ENCODE measurements at regions not wholly inside any gene's neighbourhood (a gene's known extent, or its start where the extent isn't known, plus 50 kb on each side); places are given as distances from the start of the nearest gene placed in this dataset.
"Not testable (repeated sequence)": the region's sequence is repeated elsewhere in the genome, so short reads cannot be mapped to it uniquely, and the experiment has no call there.

DNA sequence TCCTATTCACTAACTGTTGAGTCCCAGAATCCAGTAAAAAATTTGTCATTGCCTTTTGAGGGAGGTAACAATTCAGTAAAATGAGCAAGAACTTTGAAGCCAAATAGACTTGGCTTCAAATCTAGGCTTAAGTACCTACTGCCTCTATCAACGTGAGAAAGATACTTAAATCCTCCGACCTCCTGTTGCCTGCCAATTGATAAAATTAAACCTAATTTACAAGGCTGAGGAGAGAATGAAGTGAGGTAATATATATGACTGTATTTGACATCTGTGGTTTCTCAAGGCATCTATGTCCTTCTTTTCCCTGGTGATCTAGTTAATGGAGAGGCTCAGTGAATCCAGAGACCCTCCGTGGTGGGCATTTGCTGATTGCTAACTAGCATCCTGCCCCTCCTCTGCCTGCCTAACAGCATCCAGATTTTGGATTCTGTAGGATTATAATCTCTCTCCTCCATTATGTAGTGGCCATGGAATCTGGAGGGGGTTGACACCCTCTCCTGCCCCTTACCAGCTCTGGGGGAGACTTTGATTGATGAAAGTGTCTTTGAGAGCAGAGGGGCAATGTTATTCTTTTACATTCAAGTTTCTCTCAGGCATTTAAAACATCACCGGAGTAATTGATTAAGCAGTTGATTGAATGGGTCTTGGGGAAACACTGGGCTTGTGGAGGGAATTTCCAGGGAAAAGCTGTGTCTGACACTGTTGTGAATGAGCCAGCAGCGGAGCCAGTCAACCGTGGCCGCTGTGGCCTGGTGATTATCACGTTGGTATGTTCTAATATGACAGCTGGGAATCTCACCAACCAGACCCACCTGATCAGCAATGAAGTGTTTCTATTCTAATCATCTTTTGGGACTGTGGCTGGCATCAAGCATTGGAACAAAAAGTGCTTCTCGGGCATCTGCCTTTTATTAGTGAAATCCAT lies 140.7 kb upstream of the FAM78B start:
- H3K4me1 ChIP-seq (ENCODE audit: control insufficient read depth, insufficient read depth, low read length), result no peaks in the 10 kb centered on the region
- no peaks in the 10 kb centered on the region for H3K27me3 ChIP-seq (replicated peaks; ENCODE audit: control insufficient read depth, insufficient read depth, low read length)
- H3K4me3 ChIP-seq (ENCODE audit: low read length), result no peak overlapping the region
- no peak overlapping the region for H3K9ac ChIP-seq (ENCODE audit: low read length)
- no peak for DNase-seq (ENCODE audit: low read depth)
- no peaks in the 10 kb centered on the region for H3K36me3 ChIP-seq (ENCODE audit: control insufficient read depth, insufficient read depth, low read length, severe bottlenecking)
- H3K9me3 ChIP-seq (ENCODE audit: control insufficient read depth, low read length), result no peaks in the 10 kb centered on the region

DNA sequence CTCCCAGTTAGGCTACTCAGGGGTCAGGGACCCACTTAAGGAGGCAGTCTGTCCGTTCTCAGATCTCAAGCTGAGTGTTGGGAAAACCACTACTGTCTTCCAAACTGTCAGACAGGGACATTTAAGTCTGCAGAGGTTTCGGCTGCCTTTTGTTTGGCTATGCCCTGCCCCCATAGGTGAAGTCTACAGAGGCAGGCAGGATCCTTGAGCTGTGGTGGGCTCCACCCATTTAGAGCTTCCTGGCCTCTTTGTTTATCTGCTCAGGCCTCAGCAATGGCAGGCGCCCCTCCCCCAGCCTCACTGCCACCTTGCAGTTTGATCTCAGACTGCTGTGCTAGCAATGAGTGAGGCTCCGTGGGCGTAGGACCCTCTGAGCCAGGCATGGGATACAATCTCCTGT lies 149.5 kb upstream of the FAM78B start:
- not testable (repeated sequence) for H3K9ac ChIP-seq (ENCODE audit: low read length); H3K27me3 ChIP-seq (replicated peaks; ENCODE audit: control insufficient read depth, insufficient read depth, low read length); H3K9me3 ChIP-seq (ENCODE audit: control insufficient read depth, low read length); DNase-seq (ENCODE audit: low read depth); H3K4me1 ChIP-seq (ENCODE audit: control insufficient read depth, insufficient read depth, low read length); H3K36me3 ChIP-seq (ENCODE audit: control insufficient read depth, insufficient read depth, low read length, severe bottlenecking); H3K4me3 ChIP-seq (ENCODE audit: low read length)

DNA sequence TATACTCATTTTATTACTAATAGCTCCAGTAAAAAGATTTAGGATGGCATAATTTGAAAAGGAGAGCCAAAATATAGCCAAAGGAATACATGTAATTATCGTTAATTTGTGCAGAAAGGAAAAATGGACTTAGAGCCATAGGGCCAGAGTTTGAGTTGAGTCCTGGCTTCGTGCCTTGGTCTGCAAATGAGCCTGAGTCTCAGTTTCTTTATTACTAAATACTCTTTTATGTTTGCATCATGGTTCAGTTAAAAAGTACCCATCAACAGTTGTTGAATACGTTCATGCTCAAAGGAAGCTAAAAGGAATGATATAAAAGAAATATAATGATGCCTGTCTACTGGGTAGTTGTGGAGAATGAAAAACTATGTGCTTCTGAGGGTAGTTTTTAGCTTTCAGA lies 155.7 kb upstream of the FAM78B start:
- no peak for DNase-seq (ENCODE audit: low read depth)
- Histone ChIP-seq H3K9ac (ENCODE audit: low read length) (no peak overlapping the region), H3K4me1 (ENCODE audit: control insufficient read depth, insufficient read depth, low read length) (no peaks in the 10 kb centered on the region), H3K27me3 (replicated peaks; ENCODE audit: control insufficient read depth, insufficient read depth, low read length) (no peaks in the 10 kb centered on the region), H3K4me3 (ENCODE audit: low read length) (no peak overlapping the region), H3K36me3 (ENCODE audit: control insufficient read depth, insufficient read depth, low read length, severe bottlenecking) (no peaks in the 10 kb centered on the region), H3K9me3 (ENCODE audit: control insufficient read depth, low read length) (no peaks in the 10 kb centered on the region)

DNA sequence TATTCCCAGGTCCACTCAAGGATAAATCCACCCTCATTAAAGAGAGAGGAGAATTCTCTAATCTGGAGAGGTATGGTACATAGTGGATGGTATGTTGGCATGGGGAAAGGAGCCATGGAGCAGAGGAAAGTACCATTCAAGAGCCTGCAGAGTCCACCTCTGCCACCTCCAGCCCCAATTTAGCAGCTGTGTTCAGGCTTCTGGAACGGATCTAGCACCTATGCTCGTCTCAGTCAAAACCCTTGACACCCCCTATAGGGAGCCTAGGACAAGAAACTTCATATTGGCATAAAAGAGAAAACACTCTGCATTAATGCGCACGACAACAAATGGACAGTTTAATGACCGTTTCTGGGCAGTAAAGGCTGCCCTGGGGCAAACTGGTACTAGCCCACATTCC lies 161.1 kb upstream of the FAM78B start:
- H3K4me3 ChIP-seq (ENCODE audit: low read length), result no peak overlapping the region

GRCh38 chr1:166328956-166329355 lies 162.2 kb upstream of the FAM78B start:
- no peak overlapping the region for H3K9ac ChIP-seq (ENCODE audit: low read length)
- H3K9me3 ChIP-seq (ENCODE audit: control insufficient read depth, low read length), result no peaks in the 10 kb centered on the region
- H3K27me3 ChIP-seq (replicated peaks; ENCODE audit: control insufficient read depth, insufficient read depth, low read length), result no peaks in the 10 kb centered on the region
- no peaks in the 10 kb centered on the region for H3K36me3 ChIP-seq (ENCODE audit: control insufficient read depth, insufficient read depth, low read length, severe bottlenecking)
- H3K4me1 ChIP-seq (ENCODE audit: control insufficient read depth, insufficient read depth, low read length), result no peaks in the 10 kb centered on the region
- H3K4me3 ChIP-seq (ENCODE audit: low read length), result no peak overlapping the region
- no peak for DNase-seq (ENCODE audit: low read depth)

More for the DNA sequence above, 161.1 kb upstream of the FAM78B start:
- Histone ChIP-seq H3K9me3 (ENCODE audit: control insufficient read depth, low read length) (no peaks in the 10 kb centered on the region), H3K27me3 (replicated peaks; ENCODE audit: control insufficient read depth, insufficient read depth, low read length) (no peaks in the 10 kb centered on the region), H3K9ac (ENCODE audit: low read length) (no peak overlapping the region), H3K36me3 (ENCODE audit: control insufficient read depth, insufficient read depth, low read length, severe bottlenecking) (no peaks in the 10 kb centered on the region), H3K4me1 (ENCODE audit: control insufficient read depth, insufficient read depth, low read length) (no peaks in the 10 kb centered on the region)
- DNase-seq (ENCODE audit: low read depth), result no peak

GRCh38 chr1:166330096-166330495 lies 163.3 kb upstream of the FAM78B start:
- Histone ChIP-seq H3K27me3 (replicated peaks; ENCODE audit: control insufficient read depth, insufficient read depth, low read length) (no peaks in the 10 kb centered on the region), H3K36me3 (ENCODE audit: control insufficient read depth, insufficient read depth, low read length, severe bottlenecking) (no peaks in the 10 kb centered on the region), H3K9ac (ENCODE audit: low read length) (no peak overlapping the region), H3K4me1 (ENCODE audit: control insufficient read depth, insufficient read depth, low read length) (no peaks in the 10 kb centered on the region), H3K4me3 (ENCODE audit: low read length) (no peak overlapping the region), H3K9me3 (ENCODE audit: control insufficient read depth, low read length) (no peaks in the 10 kb centered on the region)
- DNase-seq (ENCODE audit: low read depth), result no peak

- Histone ChIP-seq H3K27me3 (replicated peaks; ENCODE audit: control insufficient read depth, insufficient read depth, low read length) (no peaks in the 10 kb centered on the region), H3K9ac (ENCODE audit: low read length) (no peak overlapping the region), H3K36me3 (ENCODE audit: control insufficient read depth, insufficient read depth, low read length, severe bottlenecking) (no peaks in the 10 kb centered on the region), H3K9me3 (ENCODE audit: control insufficient read depth, low read length) (no peaks in the 10 kb centered on the region), H3K4me1 (ENCODE audit: control insufficient read depth, insufficient read depth, low read length) (no peaks in the 10 kb centered on the region), H3K4me3 (ENCODE audit: low read length) (no peak overlapping the region)
- DNase-seq (ENCODE audit: low read depth), result no peak
These were observed 171.3 kb upstream of the FAM78B start for GRCh38 chr1:166338105-166338504.

DNA sequence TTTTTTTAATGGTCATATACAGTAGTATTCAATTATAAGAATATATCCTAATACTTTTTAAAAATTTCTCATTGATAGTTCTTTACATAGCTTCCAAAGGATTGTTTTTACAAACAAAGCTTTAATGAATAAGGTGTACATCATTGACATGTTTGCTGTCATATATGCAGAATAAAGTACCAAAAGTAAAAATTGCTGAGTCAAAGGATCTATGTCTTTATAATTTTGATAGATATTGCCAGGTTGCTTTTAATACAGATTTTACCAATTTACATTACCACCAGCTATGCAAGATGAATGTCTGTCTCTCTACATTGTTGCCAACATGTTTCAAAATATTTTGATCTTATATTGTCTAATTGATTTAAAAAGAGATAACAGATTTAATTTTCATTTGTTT lies 173.9 kb upstream of the FAM78B start:
- Histone ChIP-seq H3K9me3 (ENCODE audit: control insufficient read depth, low read length) (no peaks in the 10 kb centered on the region), H3K27me3 (replicated peaks; ENCODE audit: control insufficient read depth, insufficient read depth, low read length) (no peaks in the 10 kb centered on the region), H3K4me1 (ENCODE audit: control insufficient read depth, insufficient read depth, low read length) (no peaks in the 10 kb centered on the region), H3K4me3 (ENCODE audit: low read length) (no peak overlapping the region), H3K9ac (ENCODE audit: low read length) (no peak overlapping the region), H3K36me3 (ENCODE audit: control insufficient read depth, insufficient read depth, low read length, severe bottlenecking) (no peaks in the 10 kb centered on the region)
- no peak for DNase-seq (ENCODE audit: low read depth)

DNA sequence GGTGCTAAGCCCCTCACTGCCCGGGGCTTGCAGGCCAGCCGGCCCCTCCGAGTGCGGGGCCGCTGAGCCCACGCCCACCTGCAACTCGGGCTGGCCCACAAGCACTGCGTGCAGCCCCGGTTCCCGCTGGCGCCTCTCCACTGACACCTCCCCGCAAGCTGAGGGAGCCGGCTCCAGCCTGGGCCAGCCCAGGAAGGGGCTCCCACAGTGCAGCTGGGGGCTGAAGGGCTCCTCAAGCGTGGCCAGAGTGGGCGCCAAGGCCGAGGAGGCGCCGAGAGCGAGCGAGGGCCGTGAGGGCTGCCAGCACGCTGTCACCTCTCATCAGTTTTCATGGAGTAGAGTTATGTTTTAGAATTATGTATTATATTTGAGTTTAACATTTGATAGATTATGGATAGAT lies 176.5 kb upstream of the FAM78B start:
- no peaks in the 10 kb centered on the region for H3K36me3 ChIP-seq (ENCODE audit: control insufficient read depth, insufficient read depth, low read length, severe bottlenecking)
- no peaks in the 10 kb centered on the region for H3K27me3 ChIP-seq (replicated peaks; ENCODE audit: control insufficient read depth, insufficient read depth, low read length)
- no peaks in the 10 kb centered on the region for H3K4me1 ChIP-seq (ENCODE audit: control insufficient read depth, insufficient read depth, low read length)
- no peak overlapping the region for H3K4me3 ChIP-seq (ENCODE audit: low read length)
- peaks cover 8% of the 10 kb centered on the region for H3K9me3 ChIP-seq (ENCODE audit: control insufficient read depth, low read length)
- no peak for DNase-seq (ENCODE audit: low read depth)
- no peak overlapping the region for H3K9ac ChIP-seq (ENCODE audit: low read length)

GRCh38 chr1:166350490-166350889 lies 183.7 kb upstream of the FAM78B start:
- DNase-seq (ENCODE audit: low read depth), result no peak
- Histone ChIP-seq H3K27me3 (replicated peaks; ENCODE audit: control insufficient read depth, insufficient read depth, low read length) (no peaks in the 10 kb centered on the region), H3K4me1 (ENCODE audit: control insufficient read depth, insufficient read depth, low read length) (no peaks in the 10 kb centered on the region), H3K4me3 (ENCODE audit: low read length) (no peak overlapping the region), H3K9ac (ENCODE audit: low read length) (no peak overlapping the region), H3K36me3 (ENCODE audit: control insufficient read depth, insufficient read depth, low read length, severe bottlenecking) (no peaks in the 10 kb centered on the region), H3K9me3 (ENCODE audit: control insufficient read depth, low read length) (peaks cover 8% of the 10 kb centered on the region)

GRCh38 chr1:166351676-166352075 lies 184.9 kb upstream of the FAM78B start:
- Histone ChIP-seq H3K9me3 (ENCODE audit: control insufficient read depth, low read length) (peaks cover 8% of the 10 kb centered on the region), H3K36me3 (ENCODE audit: control insufficient read depth, insufficient read depth, low read length, severe bottlenecking) (no peaks in the 10 kb centered on the region), H3K27me3 (replicated peaks; ENCODE audit: control insufficient read depth, insufficient read depth, low read length) (no peaks in the 10 kb centered on the region), H3K4me3 (ENCODE audit: low read length) (no peak overlapping the region), H3K9ac (ENCODE audit: low read length) (no peak overlapping the region), H3K4me1 (ENCODE audit: control insufficient read depth, insufficient read depth, low read length) (no peaks in the 10 kb centered on the region)
- no peak for DNase-seq (ENCODE audit: low read depth)

DNA sequence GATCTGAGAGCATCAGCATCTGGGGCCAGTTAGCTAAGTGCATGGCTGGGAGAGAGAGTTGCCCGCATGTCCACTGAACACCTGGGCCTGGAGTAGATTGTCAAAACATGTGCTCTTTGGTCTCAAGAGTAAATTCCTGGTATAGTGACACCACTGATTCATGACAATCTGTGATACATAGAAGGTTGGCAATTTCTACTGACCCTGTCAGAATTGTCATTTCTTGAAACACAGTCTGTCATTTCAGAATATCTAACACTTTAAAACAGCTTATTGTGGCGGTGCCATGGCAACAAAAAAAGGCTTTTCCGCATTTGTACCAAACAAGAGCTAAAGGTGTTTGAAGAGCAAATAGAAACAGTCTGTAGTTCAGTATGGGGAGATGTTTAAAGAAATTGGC lies 186.4 kb upstream of the FAM78B start:
- no peaks in the 10 kb centered on the region for H3K4me1 ChIP-seq (ENCODE audit: control insufficient read depth, insufficient read depth, low read length)
- no peak overlapping the region for H3K4me3 ChIP-seq (ENCODE audit: low read length)
- H3K36me3 ChIP-seq (ENCODE audit: control insufficient read depth, insufficient read depth, low read length, severe bottlenecking), result no peaks in the 10 kb centered on the region
- DNase-seq (ENCODE audit: low read depth), result no peak
- H3K9ac ChIP-seq (ENCODE audit: low read length), result no peak overlapping the region
- H3K9me3 ChIP-seq (ENCODE audit: control insufficient read depth, low read length), result no peaks in the 10 kb centered on the region
- no peaks in the 10 kb centered on the region for H3K27me3 ChIP-seq (replicated peaks; ENCODE audit: control insufficient read depth, insufficient read depth, low read length)

Data from adipocyte (in vitro differentiated cells).